ENCODE measurements at regions not wholly inside any gene's neighbourhood (a gene's known extent, or its start where the extent isn't known, plus 50 kb on each side); places are given as distances from the start of the nearest gene placed in this dataset.

DNA sequence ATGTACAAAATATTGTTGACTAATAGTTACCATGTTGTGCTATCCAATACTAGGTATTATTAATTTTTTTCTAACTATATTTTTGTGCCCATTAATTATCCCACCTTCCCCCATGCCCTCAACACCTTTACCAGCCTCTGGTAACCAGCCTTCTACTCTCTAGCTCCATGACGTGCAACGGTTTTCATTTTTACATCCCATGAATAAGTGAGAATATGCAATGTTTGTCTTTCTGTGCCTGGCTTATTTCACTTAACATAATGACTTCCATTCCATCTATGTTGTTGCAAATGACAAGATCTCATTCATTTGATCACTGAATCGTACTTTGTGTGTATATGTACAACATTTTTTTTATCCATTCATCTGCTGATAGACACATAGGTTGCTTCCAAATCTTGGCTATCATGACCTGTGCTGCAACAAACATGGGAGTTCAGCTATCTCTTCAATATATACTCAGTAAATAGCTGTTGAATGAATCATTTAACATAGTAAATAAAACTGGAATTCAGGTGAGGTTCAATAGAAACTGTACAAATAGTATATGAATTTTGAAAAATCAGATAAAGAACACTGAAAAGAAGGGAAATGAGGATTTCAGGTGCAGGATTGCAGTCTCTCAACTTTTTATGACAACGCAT is 509.0 kb upstream of the MIR17HG start (continued):
- TF ChIP-seq, protein P1, sequence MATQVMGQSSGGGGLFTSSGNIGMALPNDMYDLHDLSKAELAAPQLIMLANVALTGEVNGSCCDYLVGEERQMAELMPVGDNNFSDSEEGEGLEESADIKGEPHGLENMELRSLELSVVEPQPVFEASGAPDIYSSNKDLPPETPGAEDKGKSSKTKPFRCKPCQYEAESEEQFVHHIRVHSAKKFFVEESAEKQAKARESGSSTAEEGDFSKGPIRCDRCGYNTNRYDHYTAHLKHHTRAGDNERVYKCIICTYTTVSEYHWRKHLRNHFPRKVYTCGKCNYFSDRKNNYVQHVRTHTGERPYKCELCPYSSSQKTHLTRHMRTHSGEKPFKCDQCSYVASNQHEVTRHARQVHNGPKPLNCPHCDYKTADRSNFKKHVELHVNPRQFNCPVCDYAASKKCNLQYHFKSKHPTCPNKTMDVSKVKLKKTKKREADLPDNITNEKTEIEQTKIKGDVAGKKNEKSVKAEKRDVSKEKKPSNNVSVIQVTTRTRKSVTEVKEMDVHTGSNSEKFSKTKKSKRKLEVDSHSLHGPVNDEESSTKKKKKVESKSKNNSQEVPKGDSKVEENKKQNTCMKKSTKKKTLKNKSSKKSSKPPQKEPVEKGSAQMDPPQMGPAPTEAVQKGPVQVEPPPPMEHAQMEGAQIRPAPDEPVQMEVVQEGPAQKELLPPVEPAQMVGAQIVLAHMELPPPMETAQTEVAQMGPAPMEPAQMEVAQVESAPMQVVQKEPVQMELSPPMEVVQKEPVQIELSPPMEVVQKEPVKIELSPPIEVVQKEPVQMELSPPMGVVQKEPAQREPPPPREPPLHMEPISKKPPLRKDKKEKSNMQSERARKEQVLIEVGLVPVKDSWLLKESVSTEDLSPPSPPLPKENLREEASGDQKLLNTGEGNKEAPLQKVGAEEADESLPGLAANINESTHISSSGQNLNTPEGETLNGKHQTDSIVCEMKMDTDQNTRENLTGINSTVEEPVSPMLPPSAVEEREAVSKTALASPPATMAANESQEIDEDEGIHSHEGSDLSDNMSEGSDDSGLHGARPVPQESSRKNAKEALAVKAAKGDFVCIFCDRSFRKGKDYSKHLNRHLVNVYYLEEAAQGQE (IDR thresholded peaks at IDR 0.05; ENCODE audit: unreplicated experiment) = no peak
- TF ChIP-seq STAT1 (IDR thresholded peaks at IDR 0.05; ENCODE audit: unreplicated experiment) (no peak), CREB1 (CRISPR knock-in tag; IDR thresholded peaks at IDR 0.05; ENCODE audit: low read depth) (no peak), JUNB (IDR thresholded peaks at IDR 0.05; ENCODE audit: unreplicated experiment) (no peak)

DNA sequence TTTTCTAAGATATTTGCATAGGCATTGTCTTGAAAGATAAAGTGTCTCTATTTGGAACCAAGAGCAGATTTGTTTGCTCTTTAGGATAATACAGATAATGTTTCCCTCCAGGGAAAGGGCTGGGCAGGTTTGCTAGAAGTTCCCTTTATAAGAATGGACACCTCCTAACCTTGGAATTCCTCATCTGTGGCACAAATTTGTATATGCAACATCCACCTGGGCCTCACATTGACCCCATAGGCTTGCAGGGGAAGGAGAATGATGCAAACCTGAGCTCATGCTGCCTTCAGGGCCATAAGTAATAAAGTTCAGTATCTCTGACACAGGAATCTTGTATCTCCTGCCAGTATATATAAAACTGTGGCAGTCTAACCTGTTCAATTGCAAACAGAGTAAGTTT is 508.4 kb upstream of the MIR17HG start:
- no peaks in the 10 kb centered on the region for H3F3A ChIP-seq (replicated peaks; ENCODE audit: low read depth)
- no peaks in the 10 kb centered on the region for H3K4me1 ChIP-seq (ENCODE audit: insufficient read depth)
- Mint-ChIP-seq H3K36me3 (ENCODE audit: low read depth) (peaks cover 15% of the 10 kb centered on the region; the same call in 2 of the 3 replicates), H3K4me1 (no peaks in the 10 kb centered on the region; the same call in 2 of the 3 replicates), H3K9me3 (peaks cover 17% of the 10 kb centered on the region), H3K4me3 (no peak overlapping the region), H3K27me3 (ENCODE audit: insufficient read depth, low read depth, poor library complexity) (peaks cover 8% of the 10 kb centered on the region), H3K27ac (no peak overlapping the region)
- H3K27me3 ChIP-seq (ENCODE audit: insufficient read depth) = no peaks in the 10 kb centered on the region
- H3K27ac ChIP-seq (ENCODE audit: low read depth) = no peak overlapping the region
- DNase-seq (ENCODE audit: low spot score) = no peak
- H3K4me3 ChIP-seq = no peak overlapping the region
- TF ChIP-seq ZNF331 (CRISPR knock-in tag; IDR thresholded peaks at IDR 0.05; ENCODE audit: low read depth) = no peak
- TF ChIP-seq, protein P2, sequence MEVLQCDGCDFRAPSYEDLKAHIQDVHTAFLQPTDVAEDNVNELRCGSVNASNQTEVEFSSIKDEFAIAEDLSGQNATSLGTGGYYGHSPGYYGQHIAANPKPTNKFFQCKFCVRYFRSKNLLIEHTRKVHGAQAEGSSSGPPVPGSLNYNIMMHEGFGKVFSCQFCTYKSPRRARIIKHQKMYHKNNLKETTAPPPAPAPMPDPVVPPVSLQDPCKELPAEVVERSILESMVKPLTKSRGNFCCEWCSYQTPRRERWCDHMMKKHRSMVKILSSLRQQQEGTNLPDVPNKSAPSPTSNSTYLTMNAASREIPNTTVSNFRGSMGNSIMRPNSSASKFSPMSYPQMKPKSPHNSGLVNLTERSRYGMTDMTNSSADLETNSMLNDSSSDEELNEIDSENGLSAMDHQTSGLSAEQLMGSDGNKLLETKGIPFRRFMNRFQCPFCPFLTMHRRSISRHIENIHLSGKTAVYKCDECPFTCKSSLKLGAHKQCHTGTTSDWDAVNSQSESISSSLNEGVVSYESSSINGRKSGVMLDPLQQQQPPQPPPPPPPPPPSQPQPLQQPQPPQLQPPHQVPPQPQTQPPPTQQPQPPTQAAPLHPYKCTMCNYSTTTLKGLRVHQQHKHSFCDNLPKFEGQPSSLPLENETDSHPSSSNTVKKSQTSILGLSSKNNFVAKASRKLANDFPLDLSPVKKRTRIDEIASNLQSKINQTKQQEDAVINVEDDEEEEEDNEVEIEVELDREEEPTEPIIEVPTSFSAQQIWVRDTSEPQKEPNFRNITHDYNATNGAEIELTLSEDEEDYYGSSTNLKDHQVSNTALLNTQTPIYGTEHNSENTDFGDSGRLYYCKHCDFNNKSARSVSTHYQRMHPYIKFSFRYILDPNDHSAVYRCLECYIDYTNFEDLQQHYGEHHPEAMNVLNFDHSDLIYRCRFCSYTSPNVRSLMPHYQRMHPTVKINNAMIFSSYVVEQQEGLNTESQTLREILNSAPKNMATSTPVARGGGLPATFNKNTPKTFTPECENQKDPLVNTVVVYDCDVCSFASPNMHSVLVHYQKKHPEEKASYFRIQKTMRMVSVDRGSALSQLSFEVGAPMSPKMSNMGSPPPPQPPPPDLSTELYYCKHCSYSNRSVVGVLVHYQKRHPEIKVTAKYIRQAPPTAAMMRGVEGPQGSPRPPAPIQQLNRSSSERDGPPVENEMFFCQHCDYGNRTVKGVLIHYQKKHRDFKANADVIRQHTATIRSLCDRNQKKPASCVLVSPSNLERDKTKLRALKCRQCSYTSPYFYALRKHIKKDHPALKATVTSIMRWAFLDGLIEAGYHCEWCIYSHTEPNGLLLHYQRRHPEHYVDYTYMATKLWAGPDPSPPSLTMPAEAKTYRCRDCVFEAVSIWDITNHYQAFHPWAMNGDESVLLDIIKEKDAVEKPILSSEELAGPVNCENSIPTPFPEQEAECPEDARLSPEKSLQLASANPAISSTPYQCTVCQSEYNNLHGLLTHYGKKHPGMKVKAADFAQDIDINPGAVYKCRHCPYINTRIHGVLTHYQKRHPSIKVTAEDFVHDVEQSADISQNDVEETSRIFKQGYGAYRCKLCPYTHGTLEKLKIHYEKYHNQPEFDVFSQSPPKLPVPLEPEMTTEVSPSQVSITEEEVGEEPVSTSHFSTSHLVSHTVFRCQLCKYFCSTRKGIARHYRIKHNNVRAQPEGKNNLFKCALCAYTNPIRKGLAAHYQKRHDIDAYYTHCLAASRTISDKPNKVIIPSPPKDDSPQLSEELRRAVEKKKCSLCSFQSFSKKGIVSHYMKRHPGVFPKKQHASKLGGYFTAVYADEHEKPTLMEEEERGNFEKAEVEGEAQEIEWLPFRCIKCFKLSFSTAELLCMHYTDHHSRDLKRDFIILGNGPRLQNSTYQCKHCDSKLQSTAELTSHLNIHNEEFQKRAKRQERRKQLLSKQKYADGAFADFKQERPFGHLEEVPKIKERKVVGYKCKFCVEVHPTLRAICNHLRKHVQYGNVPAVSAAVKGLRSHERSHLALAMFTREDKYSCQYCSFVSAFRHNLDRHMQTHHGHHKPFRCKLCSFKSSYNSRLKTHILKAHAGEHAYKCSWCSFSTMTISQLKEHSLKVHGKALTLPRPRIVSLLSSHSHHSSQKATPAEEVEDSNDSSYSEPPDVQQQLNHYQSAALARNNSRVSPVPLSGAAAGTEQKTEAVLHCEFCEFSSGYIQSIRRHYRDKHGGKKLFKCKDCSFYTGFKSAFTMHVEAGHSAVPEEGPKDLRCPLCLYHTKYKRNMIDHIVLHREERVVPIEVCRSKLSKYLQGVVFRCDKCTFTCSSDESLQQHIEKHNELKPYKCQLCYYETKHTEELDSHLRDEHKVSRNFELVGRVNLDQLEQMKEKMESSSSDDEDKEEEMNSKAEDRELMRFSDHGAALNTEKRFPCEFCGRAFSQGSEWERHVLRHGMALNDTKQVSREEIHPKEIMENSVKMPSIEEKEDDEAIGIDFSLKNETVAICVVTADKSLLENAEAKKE (CRISPR knock-in tag; IDR thresholded peaks at IDR 0.05) = no peak
- TF ChIP-seq, protein P1 (IDR thresholded peaks at IDR 0.05; ENCODE audit: unreplicated experiment) = no peak
- no peak for TF ChIP-seq CREB1 (CRISPR knock-in tag; IDR thresholded peaks at IDR 0.05; ENCODE audit: low read depth)
- TF ChIP-seq, protein P3, sequence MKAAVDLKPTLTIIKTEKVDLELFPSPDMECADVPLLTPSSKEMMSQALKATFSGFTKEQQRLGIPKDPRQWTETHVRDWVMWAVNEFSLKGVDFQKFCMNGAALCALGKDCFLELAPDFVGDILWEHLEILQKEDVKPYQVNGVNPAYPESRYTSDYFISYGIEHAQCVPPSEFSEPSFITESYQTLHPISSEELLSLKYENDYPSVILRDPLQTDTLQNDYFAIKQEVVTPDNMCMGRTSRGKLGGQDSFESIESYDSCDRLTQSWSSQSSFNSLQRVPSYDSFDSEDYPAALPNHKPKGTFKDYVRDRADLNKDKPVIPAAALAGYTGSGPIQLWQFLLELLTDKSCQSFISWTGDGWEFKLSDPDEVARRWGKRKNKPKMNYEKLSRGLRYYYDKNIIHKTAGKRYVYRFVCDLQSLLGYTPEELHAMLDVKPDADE (IDR thresholded peaks at IDR 0.05) = no peak
- no peak for TF ChIP-seq STAT1 (IDR thresholded peaks at IDR 0.05; ENCODE audit: unreplicated experiment)
- H3K4me2 ChIP-seq = no peak overlapping the region
- H3K9me2 ChIP-seq (ENCODE audit: insufficient read depth) = 0 out of 2 replicates have a peak, but pooled peaks cover 3% of the 10 kb centered on the region
- ATAC-seq = no peak
- H4K20me1 ChIP-seq (replicated peaks; ENCODE audit: insufficient read depth) = no peaks in the 10 kb centered on the region
- no peaks in the 10 kb centered on the region for H3K79me2 ChIP-seq (replicated peaks; ENCODE audit: insufficient read depth)
- no peaks in the 10 kb centered on the region for H3K36me3 ChIP-seq (ENCODE audit: insufficient read depth)
- H2AFZ ChIP-seq = no peak overlapping the region

Data from GM23338 (cell line).